Activated CD4-positive, CD25-positive, alpha-beta regulatory T cell (primary cell): ENCODE measurements at regions not wholly inside any gene's neighbourhood (a gene's known extent, or its start where the extent isn't known, plus 50 kb on each side); places are given as distances from the start of the nearest gene placed in this dataset.
"Not testable (repeated sequence)": the region's sequence is repeated elsewhere in the genome, so short reads cannot be mapped to it uniquely, and the experiment has no call there.

Experiments
- DNase-seq, 4 experiments: peaks; one replicate each; lab custom pipeline; 2025; lab: John Stamatoyannopoulos, UW

- no peak for DNase-seq
Observed at GRCh38 chr5:174636094-174636493, 88.3 kb upstream of the MSX2 start.

DNA sequence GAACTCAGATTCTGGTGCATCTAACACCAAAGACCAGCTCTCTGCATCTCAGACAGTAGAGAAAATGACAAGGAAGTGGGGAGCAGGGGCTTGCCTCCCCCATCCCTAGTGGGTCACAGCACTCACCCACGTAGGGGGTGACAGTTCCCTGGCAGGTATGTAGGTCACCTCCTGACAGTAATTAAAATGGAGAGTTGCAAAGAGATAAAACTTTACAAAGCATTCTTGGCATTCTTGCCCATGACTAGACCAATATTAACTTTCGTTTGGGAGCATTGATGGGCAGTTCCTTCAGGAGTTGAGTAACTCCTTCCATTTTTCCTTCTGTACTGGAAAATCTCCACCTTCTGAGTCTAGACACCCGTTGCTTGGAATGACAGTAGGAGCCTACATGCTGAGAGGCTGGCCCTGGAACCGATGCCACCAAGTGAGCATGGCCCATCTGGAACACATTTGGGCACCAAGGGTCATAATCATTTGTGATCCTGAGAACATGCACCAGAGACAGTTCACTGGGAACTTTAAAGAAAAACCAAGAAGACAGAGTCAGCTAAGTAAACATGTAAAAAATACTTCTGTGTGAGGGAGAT is 81.5 kb upstream of the MSX2 start:
- DNase-seq: no peak

GRCh38 chr5:174644436-174644835 is 79.9 kb upstream of the MSX2 start:
- DNase-seq: no peak

- no peak for DNase-seq
Observed at GRCh38 chr5:174644923-174645322, 79.5 kb upstream of the MSX2 start.

- DNase-seq: no peak
Observed at GRCh38 chr5:174645677-174646076, 78.7 kb upstream of the MSX2 start.

GRCh38 chr5:174648618-174649017 is 75.8 kb upstream of the MSX2 start:
- not testable (repeated sequence) for DNase-seq

DNA sequence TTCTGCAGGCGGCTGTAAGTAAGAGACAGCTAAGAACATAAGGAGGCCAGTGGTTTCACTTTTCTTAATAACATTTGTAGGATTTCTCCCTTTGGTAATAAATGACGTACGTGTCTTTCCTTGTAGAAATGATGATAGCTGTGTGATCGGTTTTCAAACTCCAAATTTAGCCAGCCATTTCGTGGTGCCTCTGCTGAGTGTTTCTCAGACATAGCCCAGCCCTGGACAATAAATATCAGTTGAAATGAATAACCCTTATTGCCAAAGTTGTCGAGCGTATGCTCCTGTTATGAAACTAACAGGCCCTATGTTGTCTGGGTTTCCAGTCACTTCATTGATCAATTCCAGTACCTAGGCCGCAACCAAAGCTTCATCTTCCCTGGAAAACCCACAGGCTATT is 75.0 kb upstream of the MSX2 start:
- DNase-seq: no peak

DNA sequence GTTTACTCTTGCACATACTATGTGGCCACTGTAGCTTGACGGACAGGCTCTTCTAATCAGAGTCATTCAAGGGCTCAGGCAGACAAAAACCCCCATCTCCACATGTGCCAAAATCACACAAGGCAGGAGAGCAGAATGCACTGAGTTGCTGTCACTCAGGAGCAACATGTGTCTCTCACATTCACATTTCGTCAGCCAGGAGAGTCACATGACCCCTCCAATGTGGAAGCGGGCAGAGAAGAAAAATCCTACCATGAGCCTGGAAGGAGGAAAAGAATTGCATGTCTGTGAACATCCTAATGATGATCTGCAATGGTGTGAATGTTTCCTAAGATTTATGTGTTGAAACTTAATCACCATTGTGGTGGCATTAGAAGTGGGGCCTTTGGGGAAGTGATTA is 69.9 kb upstream of the MSX2 start:
- DNase-seq: no peak

DNA sequence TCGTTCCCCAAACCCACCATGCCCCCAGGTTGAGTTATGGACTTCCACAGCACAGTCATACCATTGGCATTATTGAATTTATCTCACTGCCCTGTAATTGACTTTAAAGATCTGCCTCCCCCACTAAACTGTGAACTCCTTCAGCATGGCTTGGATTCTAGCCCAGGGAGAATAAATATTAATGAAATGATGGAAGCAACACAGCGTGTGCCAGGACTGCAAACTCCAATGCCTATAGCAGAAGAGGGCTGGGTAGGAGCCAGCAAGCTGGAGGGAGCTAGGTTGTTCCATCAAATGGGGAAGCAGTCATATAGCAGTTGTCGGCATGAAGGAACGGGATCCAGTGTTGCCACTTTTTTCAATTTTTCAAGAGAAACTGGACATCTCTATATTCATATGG is 69.0 kb upstream of the MSX2 start:
- no peak for DNase-seq

GRCh38 chr5:174664180-174664850 is 60.1 kb upstream of the MSX2 start:
- DNase-seq: no peak

DNA sequence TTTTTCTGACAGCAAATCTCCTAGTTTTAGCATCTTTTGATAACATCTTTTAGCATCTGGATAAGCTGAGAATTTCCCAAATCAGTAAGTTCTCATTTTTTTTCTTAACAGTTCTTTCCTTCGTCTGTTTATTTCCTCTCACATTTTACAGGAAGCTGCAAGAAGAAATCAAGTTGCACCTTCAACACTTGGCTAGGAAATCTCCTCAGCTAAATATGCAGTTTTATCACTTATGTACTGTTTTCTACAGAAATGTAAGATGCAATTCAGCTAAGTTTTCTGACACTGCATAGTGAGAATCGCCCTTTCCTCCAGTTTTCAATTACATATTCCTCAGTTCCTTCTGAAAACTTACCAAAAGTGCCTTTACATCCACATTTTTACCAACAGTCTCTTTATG is 59.0 kb upstream of the MSX2 start:
- DNase-seq: no peak

GRCh38 chr5:174667526-174667925 is 56.9 kb upstream of the MSX2 start:
- DNase-seq: no peak

DNA sequence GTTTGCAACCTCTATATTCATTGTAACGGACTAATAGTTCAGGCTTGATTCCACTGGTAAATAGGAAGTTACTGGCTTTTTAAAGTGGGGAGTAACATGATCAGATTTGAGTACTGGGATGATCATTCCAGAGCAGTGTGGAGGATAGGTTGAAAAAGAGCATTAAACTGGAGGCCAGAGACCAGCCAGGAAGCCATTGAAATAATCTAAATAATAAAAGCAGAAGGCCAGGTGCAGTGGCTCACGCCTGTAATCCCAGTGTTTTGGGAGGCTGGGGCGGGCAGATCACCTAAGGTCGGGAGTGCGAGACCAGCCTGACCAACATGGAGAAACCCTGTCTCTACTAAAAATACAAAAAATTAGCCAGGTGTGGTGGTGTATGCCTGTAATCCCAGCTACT is 56.0 kb upstream of the MSX2 start:
- DNase-seq: no peak
